ENCODE measurements at regions not wholly inside any gene's neighbourhood (a gene's known extent, or its start where the extent isn't known, plus 50 kb on each side); places are given as distances from the start of the nearest gene placed in this dataset.

DNA sequence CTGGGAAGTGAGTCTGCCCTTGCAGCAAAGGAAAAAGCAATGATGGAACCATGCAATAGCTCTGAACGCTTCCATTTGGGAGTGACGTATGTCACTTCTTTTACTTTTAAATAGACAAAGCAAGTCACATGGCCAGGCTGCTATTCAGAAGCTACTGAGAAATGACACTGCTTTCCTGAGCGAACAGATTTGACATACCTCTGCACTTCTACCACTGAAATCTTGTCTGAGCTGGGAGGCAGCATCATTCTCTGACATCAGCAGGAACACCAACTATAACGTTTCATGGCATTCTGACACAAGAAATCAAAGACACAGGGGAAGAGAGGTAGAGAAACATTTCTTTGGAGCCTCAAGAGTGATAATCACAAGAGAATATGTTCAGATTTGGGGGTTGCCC, 271.1 kb downstream of the SNX13 start:
- TF ChIP-seq EZH2 (optimal IDR thresholded peaks at IDR 0.05; ENCODE audit: low read depth, low read length) (no peak), EZH2phosphoT487 (IDR thresholded peaks at IDR 0.05; ENCODE audit: low read length) (no peak)
- TF ChIP-seq, protein P1, sequence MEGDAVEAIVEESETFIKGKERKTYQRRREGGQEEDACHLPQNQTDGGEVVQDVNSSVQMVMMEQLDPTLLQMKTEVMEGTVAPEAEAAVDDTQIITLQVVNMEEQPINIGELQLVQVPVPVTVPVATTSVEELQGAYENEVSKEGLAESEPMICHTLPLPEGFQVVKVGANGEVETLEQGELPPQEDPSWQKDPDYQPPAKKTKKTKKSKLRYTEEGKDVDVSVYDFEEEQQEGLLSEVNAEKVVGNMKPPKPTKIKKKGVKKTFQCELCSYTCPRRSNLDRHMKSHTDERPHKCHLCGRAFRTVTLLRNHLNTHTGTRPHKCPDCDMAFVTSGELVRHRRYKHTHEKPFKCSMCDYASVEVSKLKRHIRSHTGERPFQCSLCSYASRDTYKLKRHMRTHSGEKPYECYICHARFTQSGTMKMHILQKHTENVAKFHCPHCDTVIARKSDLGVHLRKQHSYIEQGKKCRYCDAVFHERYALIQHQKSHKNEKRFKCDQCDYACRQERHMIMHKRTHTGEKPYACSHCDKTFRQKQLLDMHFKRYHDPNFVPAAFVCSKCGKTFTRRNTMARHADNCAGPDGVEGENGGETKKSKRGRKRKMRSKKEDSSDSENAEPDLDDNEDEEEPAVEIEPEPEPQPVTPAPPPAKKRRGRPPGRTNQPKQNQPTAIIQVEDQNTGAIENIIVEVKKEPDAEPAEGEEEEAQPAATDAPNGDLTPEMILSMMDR (IDR thresholded peaks at IDR 0.05; ENCODE audit: low read length): no peak

Data from MM.1S (cell line).